Coronary artery (tissue), 2 donors: ENCODE measurements at regions not wholly inside any gene's neighbourhood (a gene's known extent, or its start where the extent isn't known, plus 50 kb on each side); places are given as distances from the start of the nearest gene placed in this dataset.

ENCODE experiments used
- DNase-seq: peaks from one replicate; pipeline ENCODE4 v3.0.0-alpha.2; 2017; ENCODE audit warnings: low spot score
- H3K27ac ChIP-seq, 2 donors: fragments of 200-600 bp; sonication (generic); one replicate each; pipeline ENCODE4 v1.5.1; 2016 to 2019
- H3K4me3 ChIP-seq: fragments of 200-600 bp; sonication (generic); 2 replicates; pipeline ENCODE4 v1.5.1; 2016; ENCODE audit warnings: mild to moderate bottlenecking, moderate library complexity
- TF ChIP-seq, protein P1 (sequence below): fragments of 200-600 bp; sonication (generic); IDR thresholded peaks from one replicate; pipeline ENCODE4 v1.5.1; 2019; ENCODE audit warnings: antibody characterized with exemption

DNA sequence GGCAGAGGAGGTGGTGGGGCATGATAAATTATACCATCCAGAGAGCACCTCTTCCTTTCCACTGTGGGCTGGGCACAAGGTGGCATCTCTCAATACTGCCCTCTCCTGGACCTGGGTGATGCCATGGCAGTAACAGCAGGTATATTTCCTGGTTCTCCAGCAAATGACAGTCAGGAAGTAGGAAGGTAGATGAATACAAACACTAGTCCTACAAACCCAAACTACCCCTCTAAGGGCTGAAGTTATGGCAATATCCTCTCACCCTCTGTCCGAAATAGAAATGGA, 1004.9 kb downstream of the KCNMA1 start:
- no peak overlapping the region for H3K4me3 ChIP-seq
- TF ChIP-seq, protein P1, sequence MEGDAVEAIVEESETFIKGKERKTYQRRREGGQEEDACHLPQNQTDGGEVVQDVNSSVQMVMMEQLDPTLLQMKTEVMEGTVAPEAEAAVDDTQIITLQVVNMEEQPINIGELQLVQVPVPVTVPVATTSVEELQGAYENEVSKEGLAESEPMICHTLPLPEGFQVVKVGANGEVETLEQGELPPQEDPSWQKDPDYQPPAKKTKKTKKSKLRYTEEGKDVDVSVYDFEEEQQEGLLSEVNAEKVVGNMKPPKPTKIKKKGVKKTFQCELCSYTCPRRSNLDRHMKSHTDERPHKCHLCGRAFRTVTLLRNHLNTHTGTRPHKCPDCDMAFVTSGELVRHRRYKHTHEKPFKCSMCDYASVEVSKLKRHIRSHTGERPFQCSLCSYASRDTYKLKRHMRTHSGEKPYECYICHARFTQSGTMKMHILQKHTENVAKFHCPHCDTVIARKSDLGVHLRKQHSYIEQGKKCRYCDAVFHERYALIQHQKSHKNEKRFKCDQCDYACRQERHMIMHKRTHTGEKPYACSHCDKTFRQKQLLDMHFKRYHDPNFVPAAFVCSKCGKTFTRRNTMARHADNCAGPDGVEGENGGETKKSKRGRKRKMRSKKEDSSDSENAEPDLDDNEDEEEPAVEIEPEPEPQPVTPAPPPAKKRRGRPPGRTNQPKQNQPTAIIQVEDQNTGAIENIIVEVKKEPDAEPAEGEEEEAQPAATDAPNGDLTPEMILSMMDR, result no peak
- no peak overlapping the region for H3K27ac ChIP-seq
- DNase-seq, result no peak

DNA sequence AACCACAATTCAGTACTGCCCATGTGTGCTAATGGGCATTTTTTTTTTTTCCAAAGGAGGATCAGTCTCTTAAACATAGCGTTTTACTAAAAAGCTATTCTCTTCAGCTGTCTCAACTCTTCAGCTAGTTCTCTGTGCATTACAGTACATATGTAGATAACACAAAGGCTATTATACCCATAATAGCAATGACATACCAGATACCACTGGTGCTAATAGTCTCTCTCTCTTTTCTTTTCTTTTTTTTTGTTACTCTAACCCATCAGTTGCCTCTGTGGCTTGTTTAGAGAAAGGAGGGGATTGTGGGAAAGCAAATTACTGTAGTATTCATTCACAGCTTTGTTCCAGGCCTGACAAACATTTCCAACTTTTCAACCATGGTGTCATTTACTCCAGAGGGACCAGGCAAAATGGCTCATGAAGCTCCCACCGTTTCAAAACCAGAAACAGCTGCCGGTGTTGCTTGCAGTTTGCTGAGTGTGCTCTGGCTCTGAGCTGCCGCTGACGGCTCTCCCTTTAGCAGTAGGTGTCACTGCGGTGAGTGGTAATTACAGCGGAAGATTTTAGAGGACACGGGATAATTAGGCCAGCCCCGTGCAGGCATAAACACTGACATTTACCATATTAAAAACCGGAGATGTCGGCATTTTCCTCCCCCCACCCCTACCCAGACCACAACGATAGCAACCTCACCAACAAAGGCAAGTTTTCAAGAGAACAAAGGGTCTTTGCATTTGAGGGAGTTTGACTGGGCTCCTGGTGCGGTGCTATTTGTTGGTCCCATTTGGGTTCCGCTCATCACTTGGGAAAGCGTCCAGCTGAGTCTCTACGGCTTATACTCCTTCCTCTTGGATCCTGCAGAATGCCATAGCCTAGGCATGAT, 1005.5 kb downstream of the KCNMA1 start:
- DNase-seq, result no peak
- TF ChIP-seq, protein P1, result no peak
- no peak overlapping the region for H3K27ac ChIP-seq
- H3K4me3 ChIP-seq, result no peak overlapping the region

DNA sequence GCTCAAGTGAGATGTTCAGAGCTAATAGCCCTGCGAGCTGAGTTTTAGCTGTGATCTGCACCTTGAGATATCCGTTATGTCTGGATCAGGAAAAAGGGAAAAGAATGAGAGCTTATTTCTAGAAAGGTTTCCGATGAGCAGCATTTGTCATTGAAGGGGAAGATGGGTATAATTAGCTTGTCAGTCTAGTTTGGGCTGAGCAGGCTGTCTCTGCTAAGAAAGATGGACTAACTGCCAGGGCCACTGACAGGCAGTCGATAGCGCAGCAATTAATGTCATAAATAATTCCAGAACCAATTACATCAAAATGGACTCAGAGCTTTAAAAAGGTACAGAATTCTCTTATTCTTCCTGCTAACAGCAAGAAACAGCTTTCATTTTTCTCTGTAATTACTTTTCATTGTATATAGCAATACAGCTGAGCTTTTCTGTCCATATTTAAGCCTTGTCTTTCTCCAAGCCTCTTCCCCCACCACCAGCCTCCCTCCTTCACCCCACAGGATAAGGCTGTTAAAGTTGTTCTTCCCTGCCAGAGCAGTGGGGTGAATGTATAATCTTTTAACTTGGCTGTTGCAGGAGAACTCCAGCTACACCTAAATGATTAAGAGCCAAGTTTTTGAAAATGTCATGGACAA, 1006.5 kb downstream of the KCNMA1 start:
- H3K27ac ChIP-seq, result no peak overlapping the region
- H3K4me3 ChIP-seq, result no peak overlapping the region
- TF ChIP-seq, protein P1, result no peak
- DNase-seq, result no peak

DNA sequence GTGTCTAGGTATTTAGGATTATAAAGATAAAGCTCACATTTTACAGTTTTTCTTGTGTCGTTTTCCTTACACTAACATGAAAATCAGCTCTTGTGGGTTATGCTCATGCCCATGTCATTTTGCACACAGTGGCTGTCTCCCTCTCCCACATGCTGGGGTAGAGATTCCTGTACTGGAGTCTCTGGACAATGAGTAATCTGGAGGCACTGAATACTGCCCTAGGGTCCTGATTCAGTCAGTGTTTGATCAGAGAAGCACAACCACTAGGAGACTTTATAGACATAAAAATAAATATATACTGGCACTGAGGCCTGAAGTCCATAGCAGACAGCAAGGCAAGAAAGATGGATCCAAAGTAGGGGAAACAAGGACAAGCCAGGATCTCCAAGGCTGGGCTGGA, 1008.8 kb downstream of the KCNMA1 start:
- Histone ChIP-seq H3K27ac (no peak overlapping the region), H3K4me3 (no peak overlapping the region)
- DNase-seq, result no peak
- TF ChIP-seq, protein P1, result no peak

DNA sequence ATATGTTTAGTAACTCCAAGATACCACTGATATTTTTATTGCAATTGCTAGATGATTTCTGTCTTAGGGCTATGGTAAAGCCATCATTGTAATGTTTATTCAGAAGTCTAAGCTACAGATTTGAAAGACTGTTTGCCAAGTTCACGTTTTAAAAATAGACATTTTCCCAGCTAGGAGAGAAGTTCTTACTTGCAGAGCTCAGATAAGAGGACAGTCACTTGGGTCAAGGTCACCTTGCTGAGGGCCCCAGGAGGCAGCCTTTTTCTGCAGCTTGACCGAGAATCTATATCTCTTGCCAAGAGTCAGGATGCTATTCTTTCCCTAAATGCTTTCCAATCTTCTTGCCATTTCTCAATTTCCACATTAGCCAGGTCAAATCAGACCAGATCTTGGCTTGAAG, 1011.2 kb downstream of the KCNMA1 start:
- Histone ChIP-seq H3K27ac (no peak overlapping the region), H3K4me3 (no peak overlapping the region)
- TF ChIP-seq, protein P1, result no peak
- DNase-seq, result no peak

DNA sequence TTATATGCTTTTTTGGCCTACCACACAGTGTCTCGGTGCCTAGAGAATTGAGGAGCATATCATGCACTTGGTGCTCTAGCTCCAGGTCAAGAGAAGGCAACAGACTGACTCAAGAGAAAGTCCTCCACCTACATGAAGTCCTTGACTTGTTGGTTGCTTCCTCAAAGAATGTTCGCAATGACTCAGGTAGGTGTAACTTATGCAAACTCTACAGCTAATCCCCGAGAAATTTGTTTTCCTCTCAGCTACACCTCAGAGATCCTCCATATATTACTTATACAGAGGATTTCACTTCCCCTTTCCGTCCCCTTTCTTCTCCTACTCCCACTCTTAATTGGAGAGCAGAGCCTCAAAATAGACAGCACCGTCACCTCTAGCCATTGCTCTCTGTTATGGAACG, 1013.1 kb downstream of the KCNMA1 start:
- H3K4me3 ChIP-seq, result no peak overlapping the region
- DNase-seq, result no peak
- TF ChIP-seq, protein P1, result no peak
- H3K27ac ChIP-seq, result no peak overlapping the region
